ENCODE measurements at regions not wholly inside any gene's neighbourhood (a gene's known extent, or its start where the extent isn't known, plus 50 kb on each side); places are given as distances from the start of the nearest gene placed in this dataset.

- TF ChIP-seq ZBTB33 (IDR thresholded peaks at IDR 0.05) = no peak
- TF ChIP-seq ATF3 (IDR thresholded peaks at IDR 0.05) = no peak
These were observed 319.0 kb upstream of the C1orf174 start (continued) for GRCh38 chr1:4219111-4219510.

- no peak overlapping the region for H3K4me3 ChIP-seq (ENCODE audit: low read depth in 1 of 3, low read length in 3 of 3)
- H3K4me1 ChIP-seq (ENCODE audit: control insufficient read depth in 4 of 4, insufficient read depth in 4 of 4, low read length in 3 of 4) = no peaks in the 10 kb centered on the region
- H3K9me3 ChIP-seq (ENCODE audit: control insufficient read depth in 4 of 4, low read length in 3 of 4) = peaks cover 0 to 2% (median 0%) of the 10 kb centered on the region in 4 donors
- H3K27me3 ChIP-seq (ENCODE audit: control insufficient read depth in 4 of 4, insufficient read depth in 4 of 4, low read length in 3 of 4) = no peaks in the 10 kb centered on the region
- no peaks in the 10 kb centered on the region for H3K36me3 ChIP-seq (ENCODE audit: control insufficient read depth in 4 of 4, insufficient read depth in 3 of 4, low read depth in 1 of 4, low read length in 3 of 4)
- no peak overlapping the region for H3K9ac ChIP-seq (ENCODE audit: low read depth in 1 of 2, low read length in 2 of 2)
- TF ChIP-seq SP1 (IDR thresholded peaks at IDR 0.05) (no peak), ZBTB33 (IDR thresholded peaks at IDR 0.05) (no peak), HNF4A (conservative IDR thresholded peaks at IDR 0.05) (peak in 1 of 2 donors; percentile 19)
- H3K27ac ChIP-seq (ENCODE audit: low read depth in 1 of 2, low read length in 2 of 2) = no peak overlapping the region
- 52% methylated on average over 5 of the region's 5 CpGs for WGBS
- peak; percentile 19 for DNase-seq (ENCODE audit: low spot score)
These were observed 319.8 kb upstream of the C1orf174 start for GRCh38 chr1:4219826-4220225.

- Histone ChIP-seq H3K36me3 (ENCODE audit: control insufficient read depth in 4 of 4, insufficient read depth in 3 of 4, low read depth in 1 of 4, low read length in 3 of 4) (no peaks in the 10 kb centered on the region), H3K27me3 (ENCODE audit: control insufficient read depth in 4 of 4, insufficient read depth in 4 of 4, low read length in 3 of 4) (no peaks in the 10 kb centered on the region), H3K4me3 (ENCODE audit: low read depth in 1 of 3, low read length in 3 of 3) (no peak overlapping the region), H3K9ac (ENCODE audit: low read depth in 1 of 2, low read length in 2 of 2) (no peak overlapping the region), H3K4me1 (ENCODE audit: control insufficient read depth in 4 of 4, insufficient read depth in 4 of 4, low read length in 3 of 4) (no peaks in the 10 kb centered on the region), H3K9me3 (ENCODE audit: control insufficient read depth in 4 of 4, low read length in 3 of 4) (peaks cover 0 to 2% (median 0%) of the 10 kb centered on the region in 4 donors), H3K27ac (ENCODE audit: low read depth in 1 of 2, low read length in 2 of 2) (no peak overlapping the region)
- TF ChIP-seq FOXA1 (IDR thresholded peaks at IDR 0.05) = no peak
- no peak for TF ChIP-seq JUND (IDR thresholded peaks at IDR 0.05)
- no peak for TF ChIP-seq RXRA (IDR thresholded peaks at IDR 0.05)
- no peak for TF ChIP-seq REST (IDR thresholded peaks at IDR 0.05)
- no peak for TF ChIP-seq ATF3 (IDR thresholded peaks at IDR 0.05)
- no peak for TF ChIP-seq YY1 (IDR thresholded peaks at IDR 0.05)
- TF ChIP-seq MAX (IDR thresholded peaks at IDR 0.05) = no peak
- TF ChIP-seq NR2F2 (IDR thresholded peaks at IDR 0.05) = no peak
- no peak for TF ChIP-seq GABPA (IDR thresholded peaks at IDR 0.05 in 1 of 2, conservative IDR thresholded peaks at IDR 0.05 in 1 of 2)
- TF ChIP-seq SP1 (IDR thresholded peaks at IDR 0.05) = no peak
- no peak for TF ChIP-seq FOXA2 (IDR thresholded peaks at IDR 0.05)
- no peak for TF ChIP-seq CTCF (IDR thresholded peaks at IDR 0.05; ENCODE audit: low read depth, low read length, missing input control)
- no peak for TF ChIP-seq HNF4G (IDR thresholded peaks at IDR 0.05)
- TF ChIP-seq HNF4A (conservative IDR thresholded peaks at IDR 0.05) = no peak
- TF ChIP-seq TAF1 (conservative IDR thresholded peaks at IDR 0.05) = no peak
- TF ChIP-seq EGR1 (IDR thresholded peaks at IDR 0.05; ENCODE audit: low read depth in 2 of 2) = no peak
- no peak for TF ChIP-seq ZBTB33 (IDR thresholded peaks at IDR 0.05)
- TF ChIP-seq RAD21 (IDR thresholded peaks at IDR 0.05) = no peak
- peak; percentile 21 for DNase-seq (ENCODE audit: low spot score)
- WGBS = 69% methylated on average over 9 of the region's 9 CpGs
These were observed 320.3 kb upstream of the C1orf174 start for GRCh38 chr1:4220362-4220761.
